Left lung (tissue), 4 donors: ENCODE measurements at regions not wholly inside any gene's neighbourhood (a gene's known extent, or its start where the extent isn't known, plus 50 kb on each side); places are given as distances from the start of the nearest gene placed in this dataset.
A peak's percentile ranks its signal among the peaks of the same experiment; 100 is the strongest.

ENCODE experiments used
- ATAC-seq: fragments of 200-7000 bp; cut with Tn5 transposase; one replicate; pipeline ENCODE4 v1.9.1; 2020; ENCODE audit warnings: moderate library complexity
- DNase-seq, 4 donors: peaks; one replicate each; pipeline ENCODE4 v3.0.0-alpha.2; 2013 to 2020
- H3K27ac ChIP-seq, 2 donors: fragments of 200-600 bp; sonication (generic) in 1 of 2; one replicate each; pipeline versions ENCODE4 v1.5.0 to v1.8.0; 2020 to 2021
- H3K27me3 ChIP-seq, 2 donors: fragments of 200-600 bp; sonication (generic) in 1 of 2; one replicate each; pipeline versions ENCODE4 v1.5.0 to v1.8.0; 2020 to 2021
- H3K36me3 ChIP-seq, 2 donors: fragments of 200-600 bp; sonication (generic) in 1 of 2; one replicate each; pipeline versions ENCODE4 v1.5.0 to v1.8.0; 2020 to 2021
- H3K4me1 ChIP-seq, 2 donors: fragments of 200-600 bp; one replicate each; pipeline ENCODE4 v1.8.0; 2021
- H3K4me3 ChIP-seq, 2 donors: fragments of 200-600 bp; sonication (generic) in 1 of 2; one replicate each; pipeline versions ENCODE4 v1.5.0 to v1.8.0; 2020 to 2021; ENCODE audit warnings: mild to moderate bottlenecking in 1 of 2
- H3K9me3 ChIP-seq, 2 donors: fragments of 200-600 bp; sonication (generic) in 1 of 2; one replicate each; pipeline versions ENCODE4 v1.5.0 to v1.8.0; 2020 to 2021
- CTCF ChIP-seq, 2 donors: fragments of 200-600 bp; sonication (generic) in 1 of 2; IDR thresholded peaks; one replicate each; pipeline versions ENCODE4 v1.5.0 to v1.8.0; 2021; ENCODE audit warnings: antibody characterized with exemption in 2 of 2
- intact Hi-C, 2 donors: fragments of 100-400 bp; cut with DNase I; formaldehyde crosslinking; loops; one replicate each; pipeline versions ENCODE4 v1.11.2 to v1.14.2; 2022
- donor health status: DM: no; HTN: yes; CAD: no.
- donor health status: DM: no; HTN: no; CAD: no.

GRCh38 chr4:136928957-136929411 lies 603.3 kb downstream of the PCDH18 start:
- intact Hi-C loops: no loop called here
- Histone ChIP-seq H3K36me3 (no peaks in the 10 kb centered on the region), H3K4me3 (no peak overlapping the region), H3K9me3 (peaks cover 0 to 11% of the 10 kb centered on the region in 2 donors), H3K27ac (no peak overlapping the region), H3K4me1 (no peaks in the 10 kb centered on the region), H3K27me3 (no peaks in the 10 kb centered on the region)
- ATAC-seq (no peak), DNase-seq (peak in 1 of 4 donors; percentile 57)
- TF ChIP-seq CTCF (IDR thresholded peaks at IDR 0.05): no peak

- H3K27me3 ChIP-seq: no peaks in the 10 kb centered on the region
- no peaks in the 10 kb centered on the region for H3K4me1 ChIP-seq
- no peak overlapping the region for H3K27ac ChIP-seq
- no peak for ATAC-seq
- no peak for DNase-seq
- peaks cover 0 to 11% of the 10 kb centered on the region in 2 donors for H3K9me3 ChIP-seq
- intact Hi-C loops: no loop called here
- H3K36me3 ChIP-seq: no peaks in the 10 kb centered on the region
- H3K4me3 ChIP-seq: no peak overlapping the region
- no peak for TF ChIP-seq CTCF (IDR thresholded peaks at IDR 0.05)
Measured at GRCh38 chr4:136927172-136927571, 605.1 kb downstream of the PCDH18 start.

DNA sequence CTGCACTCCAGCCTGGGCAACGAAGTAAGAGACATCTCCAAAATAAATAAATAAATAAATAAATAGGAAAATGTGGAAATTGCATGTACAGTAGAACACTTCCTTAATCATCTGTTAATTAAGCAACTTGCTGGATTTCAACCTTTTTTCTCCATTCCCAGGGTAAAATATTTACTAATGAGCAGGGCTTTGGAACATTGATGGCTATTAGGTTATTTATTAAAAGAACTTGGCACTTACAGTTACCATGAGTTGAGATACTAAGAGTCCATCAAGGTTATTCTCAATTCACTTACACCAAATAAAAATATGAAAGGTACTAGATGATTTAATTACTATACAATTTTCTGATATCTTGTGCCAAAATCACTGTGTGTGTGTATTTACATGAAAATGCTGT lies 607.1 kb downstream of the PCDH18 start:
- no peak for TF ChIP-seq CTCF (IDR thresholded peaks at IDR 0.05)
- no peak for ATAC-seq
- no peak for DNase-seq
- intact Hi-C loops: no loop called here
- Histone ChIP-seq H3K36me3 (no peaks in the 10 kb centered on the region), H3K9me3 (peaks cover 0 to 11% of the 10 kb centered on the region in 2 donors), H3K27me3 (no peaks in the 10 kb centered on the region), H3K27ac (no peak overlapping the region), H3K4me1 (no peaks in the 10 kb centered on the region), H3K4me3 (no peak overlapping the region)

DNA sequence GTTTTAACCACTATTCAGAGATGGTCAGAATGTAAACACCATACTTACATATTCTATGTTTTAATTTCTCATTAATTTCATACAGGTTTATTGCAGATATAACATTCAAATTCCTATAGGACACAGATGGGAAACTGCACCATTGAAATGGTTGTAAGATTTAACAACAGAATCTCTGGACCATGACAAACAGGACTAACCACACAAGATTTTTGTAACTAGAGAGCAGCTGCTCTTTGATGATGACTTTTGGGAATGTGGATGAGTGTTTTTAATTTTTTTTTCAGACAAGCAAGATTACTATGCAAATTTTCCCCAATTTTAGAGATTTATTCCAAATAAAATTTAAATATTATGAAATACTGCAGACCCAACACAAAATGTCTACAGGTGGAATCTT lies 610.2 kb downstream of the PCDH18 start:
- no peak for TF ChIP-seq CTCF (IDR thresholded peaks at IDR 0.05)
- Histone ChIP-seq H3K9me3 (peaks cover 0 to 4% of the 10 kb centered on the region in 2 donors), H3K4me3 (no peak overlapping the region), H3K4me1 (no peaks in the 10 kb centered on the region), H3K27ac (no peak overlapping the region), H3K36me3 (no peaks in the 10 kb centered on the region), H3K27me3 (no peaks in the 10 kb centered on the region)
- ATAC-seq (no peak), DNase-seq (no peak)
- intact Hi-C loops: no loop called here

GRCh38 chr4:136920092-136920881 lies 612.0 kb downstream of the PCDH18 start:
- Histone ChIP-seq H3K27ac (no peak overlapping the region), H3K27me3 (no peaks in the 10 kb centered on the region), H3K4me1 (no peaks in the 10 kb centered on the region), H3K9me3 (peaks cover 0 to 4% of the 10 kb centered on the region in 2 donors), H3K36me3 (no peaks in the 10 kb centered on the region), H3K4me3 (no peak overlapping the region)
- no peak for DNase-seq
- TF ChIP-seq CTCF (IDR thresholded peaks at IDR 0.05): no peak
- intact Hi-C loops: no loop called here
- no peak for ATAC-seq
